GM23338 (cell line): ENCODE measurements at regions not wholly inside any gene's neighbourhood (a gene's known extent, or its start where the extent isn't known, plus 50 kb on each side); places are given as distances from the start of the nearest gene placed in this dataset.

Experiments used
- ATAC-seq: fragments of 200-7000 bp; cut with Tn5 transposase; 3 replicates; pipeline ENCODE4 v1.9.1; 2020
- DNase-seq: peaks from one replicate; pipeline ENCODE4 v3.0.0-alpha.2; 2015; ENCODE audit warnings: low spot score
- H2AFZ ChIP-seq: fragments of 200-600 bp; sonication (generic); 2 replicates; pipeline ENCODE4 v1.8.0; 2016; ENCODE audit warnings: antibody characterized with exemption, mild to moderate bottlenecking, moderate library complexity
- H3F3A ChIP-seq: fragments of 200-600 bp; sonication (generic); replicated peaks from 2 replicates; pipeline ENCODE4 v1.8.0; 2017; ENCODE audit warnings: antibody characterized with exemption, mixed run types, low read depth
- H3K27ac ChIP-seq: fragments of 200-600 bp; sonication (generic); 2 replicates; pipeline ENCODE4 v1.6.1; 2016; ENCODE audit warnings: low read depth
- H3K27me3 ChIP-seq: fragments of 200-600 bp; sonication (generic); 2 replicates; pipeline ENCODE4 v1.8.0; 2016; ENCODE audit warnings: mild to moderate bottlenecking, mixed run types, moderate library complexity; ENCODE audit not compliant: insufficient read depth
- H3K36me3 ChIP-seq: fragments of 200-600 bp; sonication (generic); 2 replicates; pipeline ENCODE4 v1.8.0; 2016; ENCODE audit warnings: mild to moderate bottlenecking; ENCODE audit not compliant: insufficient read depth
- H3K4me1 ChIP-seq: fragments of 200-600 bp; sonication (generic); 2 replicates; pipeline ENCODE4 v1.8.0; 2016; ENCODE audit warnings: mild to moderate bottlenecking, moderate library complexity; ENCODE audit not compliant: insufficient read depth
- H3K4me2 ChIP-seq: fragments of 200-600 bp; sonication (generic); 2 replicates; pipeline ENCODE4 v1.7.1; 2017; ENCODE audit warnings: mixed run types
- H3K4me3 ChIP-seq: fragments of 200-600 bp; sonication (generic); 2 replicates; pipeline ENCODE4 v1.6.1; 2016; ENCODE audit warnings: mixed run types
- H3K79me2 ChIP-seq: fragments of 200-600 bp; sonication (generic); replicated peaks from 2 replicates; pipeline ENCODE4 v1.8.0; 2017; ENCODE audit warnings: mild to moderate bottlenecking; ENCODE audit not compliant: insufficient read depth
- H3K9me2 ChIP-seq: fragments of 200-600 bp; sonication (generic); 2 replicates; pipeline ENCODE4 v1.8.0; 2017; ENCODE audit not compliant: insufficient read depth
- H4K20me1 ChIP-seq: fragments of 200-600 bp; sonication (generic); replicated peaks from 2 replicates; pipeline ENCODE4 v1.8.0; 2017; ENCODE audit warnings: mild to moderate bottlenecking; ENCODE audit not compliant: insufficient read depth
- H3K27ac Mint-ChIP-seq: 2 replicates; pipeline ENCODE4 v1.8.0; 2020; ENCODE audit warnings: inconsistent platforms, mild to moderate bottlenecking, moderate library complexity, mixed read lengths
- H3K27me3 Mint-ChIP-seq: 3 replicates; pipeline ENCODE4 v1.8.0; 2022; ENCODE audit warnings: low read depth, mild to moderate bottlenecking, moderate library complexity, mixed read lengths, inconsistent platforms; ENCODE audit not compliant: insufficient read depth, poor library complexity
- H3K36me3 Mint-ChIP-seq: 3 replicates; pipeline ENCODE4 v1.8.0; 2021; ENCODE audit warnings: low read depth, mild to moderate bottlenecking, inconsistent platforms, moderate library complexity, mixed read lengths
- H3K4me1 Mint-ChIP-seq: 3 replicates; pipeline ENCODE4 v1.8.0; 2020; ENCODE audit warnings: mild to moderate bottlenecking, inconsistent platforms, mixed read lengths
- H3K4me3 Mint-ChIP-seq: 3 replicates; pipeline ENCODE4 v1.8.0; 2021; ENCODE audit warnings: moderate library complexity, mild to moderate bottlenecking, inconsistent platforms, mixed read lengths
- H3K9me3 Mint-ChIP-seq: 3 replicates; pipeline ENCODE4 v1.8.0; 2020; ENCODE audit warnings: moderate library complexity, mild to moderate bottlenecking, inconsistent platforms, mixed read lengths
- CREB1 ChIP-seq: fragments of 250-450 bp; sonication (Bioruptor Pico); IDR thresholded peaks from 2 replicates; pipeline ENCODE4 v1.5.0; 2020; ENCODE audit warnings: low read depth, mild to moderate bottlenecking, moderate library complexity
- CTCF ChIP-seq, 2 experiments: fragments of 200-600 bp in 1 of 2; sonication (generic) in 1 of 2; conservative IDR thresholded peaks; 2 replicates each; pipeline versions ENCODE4 v1.5.1 to v1.6.1; 2016 to 2017; ENCODE audit warnings: antibody characterized with exemption in 2 of 2, low read depth in 2 of 2, mild to moderate bottlenecking in 2 of 2, moderate library complexity in 1 of 2
- REST ChIP-seq: IDR thresholded peaks from one replicate; pipeline ENCODE4 v1.6.1; 2018; ENCODE audit warnings: antibody characterized with exemption; ENCODE audit not compliant: unreplicated experiment
- TF ChIP-seq, protein P1 (sequence below): fragments of 250-450 bp; sonication (Bioruptor Pico); IDR thresholded peaks from 2 replicates; pipeline ENCODE4 v1.5.0; 2020; ENCODE audit warnings: mild to moderate bottlenecking, moderate library complexity

DNA sequence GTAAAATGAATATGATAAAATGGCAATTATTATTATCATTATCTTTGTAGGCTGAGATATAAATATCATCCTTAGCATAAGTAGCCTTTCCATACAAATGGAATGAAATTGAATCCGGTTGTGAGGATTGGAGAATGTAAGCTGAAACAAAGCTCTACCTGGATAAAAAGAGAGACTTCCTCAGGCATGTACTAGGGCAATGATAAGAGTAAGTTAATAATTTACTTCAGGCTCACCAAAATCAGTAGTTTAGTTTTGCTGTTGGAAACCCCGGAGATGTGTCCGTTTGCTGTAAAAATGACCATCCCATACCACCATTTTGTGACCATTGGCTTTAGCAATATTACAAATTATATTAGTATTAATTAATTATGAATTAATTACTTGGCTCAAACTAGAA, 96.3 kb downstream of the C12orf75 start (continued):
- TF ChIP-seq, protein P1, sequence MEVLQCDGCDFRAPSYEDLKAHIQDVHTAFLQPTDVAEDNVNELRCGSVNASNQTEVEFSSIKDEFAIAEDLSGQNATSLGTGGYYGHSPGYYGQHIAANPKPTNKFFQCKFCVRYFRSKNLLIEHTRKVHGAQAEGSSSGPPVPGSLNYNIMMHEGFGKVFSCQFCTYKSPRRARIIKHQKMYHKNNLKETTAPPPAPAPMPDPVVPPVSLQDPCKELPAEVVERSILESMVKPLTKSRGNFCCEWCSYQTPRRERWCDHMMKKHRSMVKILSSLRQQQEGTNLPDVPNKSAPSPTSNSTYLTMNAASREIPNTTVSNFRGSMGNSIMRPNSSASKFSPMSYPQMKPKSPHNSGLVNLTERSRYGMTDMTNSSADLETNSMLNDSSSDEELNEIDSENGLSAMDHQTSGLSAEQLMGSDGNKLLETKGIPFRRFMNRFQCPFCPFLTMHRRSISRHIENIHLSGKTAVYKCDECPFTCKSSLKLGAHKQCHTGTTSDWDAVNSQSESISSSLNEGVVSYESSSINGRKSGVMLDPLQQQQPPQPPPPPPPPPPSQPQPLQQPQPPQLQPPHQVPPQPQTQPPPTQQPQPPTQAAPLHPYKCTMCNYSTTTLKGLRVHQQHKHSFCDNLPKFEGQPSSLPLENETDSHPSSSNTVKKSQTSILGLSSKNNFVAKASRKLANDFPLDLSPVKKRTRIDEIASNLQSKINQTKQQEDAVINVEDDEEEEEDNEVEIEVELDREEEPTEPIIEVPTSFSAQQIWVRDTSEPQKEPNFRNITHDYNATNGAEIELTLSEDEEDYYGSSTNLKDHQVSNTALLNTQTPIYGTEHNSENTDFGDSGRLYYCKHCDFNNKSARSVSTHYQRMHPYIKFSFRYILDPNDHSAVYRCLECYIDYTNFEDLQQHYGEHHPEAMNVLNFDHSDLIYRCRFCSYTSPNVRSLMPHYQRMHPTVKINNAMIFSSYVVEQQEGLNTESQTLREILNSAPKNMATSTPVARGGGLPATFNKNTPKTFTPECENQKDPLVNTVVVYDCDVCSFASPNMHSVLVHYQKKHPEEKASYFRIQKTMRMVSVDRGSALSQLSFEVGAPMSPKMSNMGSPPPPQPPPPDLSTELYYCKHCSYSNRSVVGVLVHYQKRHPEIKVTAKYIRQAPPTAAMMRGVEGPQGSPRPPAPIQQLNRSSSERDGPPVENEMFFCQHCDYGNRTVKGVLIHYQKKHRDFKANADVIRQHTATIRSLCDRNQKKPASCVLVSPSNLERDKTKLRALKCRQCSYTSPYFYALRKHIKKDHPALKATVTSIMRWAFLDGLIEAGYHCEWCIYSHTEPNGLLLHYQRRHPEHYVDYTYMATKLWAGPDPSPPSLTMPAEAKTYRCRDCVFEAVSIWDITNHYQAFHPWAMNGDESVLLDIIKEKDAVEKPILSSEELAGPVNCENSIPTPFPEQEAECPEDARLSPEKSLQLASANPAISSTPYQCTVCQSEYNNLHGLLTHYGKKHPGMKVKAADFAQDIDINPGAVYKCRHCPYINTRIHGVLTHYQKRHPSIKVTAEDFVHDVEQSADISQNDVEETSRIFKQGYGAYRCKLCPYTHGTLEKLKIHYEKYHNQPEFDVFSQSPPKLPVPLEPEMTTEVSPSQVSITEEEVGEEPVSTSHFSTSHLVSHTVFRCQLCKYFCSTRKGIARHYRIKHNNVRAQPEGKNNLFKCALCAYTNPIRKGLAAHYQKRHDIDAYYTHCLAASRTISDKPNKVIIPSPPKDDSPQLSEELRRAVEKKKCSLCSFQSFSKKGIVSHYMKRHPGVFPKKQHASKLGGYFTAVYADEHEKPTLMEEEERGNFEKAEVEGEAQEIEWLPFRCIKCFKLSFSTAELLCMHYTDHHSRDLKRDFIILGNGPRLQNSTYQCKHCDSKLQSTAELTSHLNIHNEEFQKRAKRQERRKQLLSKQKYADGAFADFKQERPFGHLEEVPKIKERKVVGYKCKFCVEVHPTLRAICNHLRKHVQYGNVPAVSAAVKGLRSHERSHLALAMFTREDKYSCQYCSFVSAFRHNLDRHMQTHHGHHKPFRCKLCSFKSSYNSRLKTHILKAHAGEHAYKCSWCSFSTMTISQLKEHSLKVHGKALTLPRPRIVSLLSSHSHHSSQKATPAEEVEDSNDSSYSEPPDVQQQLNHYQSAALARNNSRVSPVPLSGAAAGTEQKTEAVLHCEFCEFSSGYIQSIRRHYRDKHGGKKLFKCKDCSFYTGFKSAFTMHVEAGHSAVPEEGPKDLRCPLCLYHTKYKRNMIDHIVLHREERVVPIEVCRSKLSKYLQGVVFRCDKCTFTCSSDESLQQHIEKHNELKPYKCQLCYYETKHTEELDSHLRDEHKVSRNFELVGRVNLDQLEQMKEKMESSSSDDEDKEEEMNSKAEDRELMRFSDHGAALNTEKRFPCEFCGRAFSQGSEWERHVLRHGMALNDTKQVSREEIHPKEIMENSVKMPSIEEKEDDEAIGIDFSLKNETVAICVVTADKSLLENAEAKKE (CRISPR knock-in tag), result no peak
- no peak for TF ChIP-seq REST

GRCh38 chr12:105427883-105428282, 97.4 kb downstream of the C12orf75 start:
- no peaks in the 10 kb centered on the region for H3F3A ChIP-seq
- Mint-ChIP-seq H3K4me3 (no peak overlapping the region), H3K27ac (no peak overlapping the region)

More at GRCh38 chr12:105427883-105428282, 97.4 kb downstream of the C12orf75 start:
- H3K79me2 ChIP-seq, result no peaks in the 10 kb centered on the region
- no peaks in the 10 kb centered on the region for H3K4me1 ChIP-seq
- 0 out of 2 replicates have a peak, but pooled peaks cover 10% of the 10 kb centered on the region for H3K9me2 ChIP-seq
- H3K4me1 Mint-ChIP-seq, result no peaks in the 10 kb centered on the region
- ATAC-seq, result no peak
- no peaks in the 10 kb centered on the region for H4K20me1 ChIP-seq
- TF ChIP-seq CTCF (conservative IDR thresholded peaks at IDR 0.05; ENCODE audit: low read depth in 2 of 2) (peak; percentile 4 to 13; a peak in 1 of 4 replicates), CREB1 (CRISPR knock-in tag) (no peak)
- H3K4me2 ChIP-seq, result no peak overlapping the region
- H3K27me3 Mint-ChIP-seq, result no peaks in the 10 kb centered on the region
- no peak overlapping the region for H3K27ac ChIP-seq
- no peaks in the 10 kb centered on the region for H3K27me3 ChIP-seq
- H3K36me3 Mint-ChIP-seq, result no peaks in the 10 kb centered on the region; the same call in 2 of the 3 replicates
- H2AFZ ChIP-seq, result no peak overlapping the region
- no peaks in the 10 kb centered on the region for H3K36me3 ChIP-seq
- no peaks in the 10 kb centered on the region; the same call in 2 of the 3 replicates for H3K9me3 Mint-ChIP-seq
- H3K4me3 ChIP-seq, result no peak overlapping the region
- DNase-seq, result no peak
